HepG2 (cell line): ENCODE measurements at regions not wholly inside any gene's neighbourhood (a gene's known extent, or its start where the extent isn't known, plus 50 kb on each side); places are given as distances from the start of the nearest gene placed in this dataset.

Experiments used
- CEBPG ChIP-seq: IDR thresholded peaks from 2 replicates; pipeline ENCODE4 v1.6.1; 2016
- HNRNPL ChIP-seq: fragments of 200-400 bp; formaldehyde crosslinking; IDR thresholded peaks from 2 replicates; pipeline ENCODE4 v1.6.1; 2017; ENCODE audit warnings: mild to moderate bottlenecking, low read depth, low read length
- MEIS2 ChIP-seq: sonication (generic); formaldehyde crosslinking; IDR thresholded peaks from 2 replicates; pipeline ENCODE4 v1.9.0; 2021; ENCODE audit warnings: mild to moderate bottlenecking, missing genetic modification reagents
- POGZ ChIP-seq: sonication (generic); formaldehyde crosslinking; IDR thresholded peaks from 2 replicates; pipeline ENCODE4 v1.4.0; 2020; ENCODE audit warnings: mild to moderate bottlenecking, missing genetic modification reagents
- SALL1 ChIP-seq: sonication (generic); formaldehyde crosslinking; IDR thresholded peaks from 2 replicates; pipeline ENCODE4 v1.8.0; 2022; ENCODE audit warnings: mild to moderate bottlenecking, missing genetic modification reagents
- SALL2 ChIP-seq: sonication (generic); formaldehyde crosslinking; IDR thresholded peaks from 2 replicates; pipeline ENCODE4 v1.8.1; 2023; ENCODE audit warnings: mild to moderate bottlenecking, missing genetic modification reagents, inconsistent platforms
- SOX5 ChIP-seq: IDR thresholded peaks from 2 replicates; pipeline ENCODE4 v1.6.1; 2016; ENCODE audit warnings: borderline replicate concordance
- SOX6 ChIP-seq, 2 experiments: fragments of 450-650 bp in 1 of 2; sonication (generic) in 1 of 2; formaldehyde crosslinking in 1 of 2; IDR thresholded peaks; 2 replicates each; pipeline versions ENCODE4 v1.4.0 to v1.6.1; 2017 to 2020; ENCODE audit warnings: antibody characterized with exemption in 1 of 2, mild to moderate bottlenecking in 1 of 2, missing genetic modification reagents in 1 of 2
- TAF1 ChIP-seq: sonication (generic); formaldehyde crosslinking; IDR thresholded peaks from 2 replicates; pipeline ENCODE4 v1.4.0; 2020; ENCODE audit warnings: missing genetic modification reagents
- YEATS4 ChIP-seq: sonication (generic); formaldehyde crosslinking; IDR thresholded peaks from 2 replicates; pipeline ENCODE4 v1.4.0; 2020; ENCODE audit warnings: missing genetic modification reagents, borderline replicate concordance
- ZMYM4 ChIP-seq: sonication (generic); formaldehyde crosslinking; IDR thresholded peaks from 2 replicates; pipeline ENCODE4 v1.8.1; 2023; ENCODE audit warnings: mild to moderate bottlenecking, missing genetic modification reagents
- ZNF124 ChIP-seq: sonication (generic); formaldehyde crosslinking; IDR thresholded peaks from 2 replicates; pipeline ENCODE4 v1.4.0; 2020; ENCODE audit warnings: missing genetic modification reagents
- ZNF737 ChIP-seq: sonication (generic); formaldehyde crosslinking; IDR thresholded peaks from 2 replicates; pipeline ENCODE4 v1.5.0; 2020; ENCODE audit warnings: missing genetic modification reagents, mild to moderate bottlenecking, borderline replicate concordance
- TF ChIP-seq, protein P1 (sequence below): sonication (generic); formaldehyde crosslinking; conservative IDR thresholded peaks from 2 replicates; pipeline ENCODE4 v1.4.0; 2020; ENCODE audit warnings: missing genetic modification reagents
- TF ChIP-seq, protein P2 (sequence below): sonication (generic); formaldehyde crosslinking; IDR thresholded peaks from 2 replicates; pipeline ENCODE4 v1.4.0; 2020; ENCODE audit warnings: missing genetic modification reagents
- TF ChIP-seq, protein P3 (sequence below): sonication (generic); formaldehyde crosslinking; IDR thresholded peaks from 2 replicates; pipeline ENCODE4 v1.8.0; 2022; ENCODE audit warnings: mild to moderate bottlenecking, missing genetic modification reagents, moderate library complexity
- TF ChIP-seq, protein P4 (sequence below): IDR thresholded peaks from 2 replicates; pipeline ENCODE4 v1.4.0; 2020; ENCODE audit warnings: mild to moderate bottlenecking, missing genetic modification reagents
- TF ChIP-seq, protein P5 (sequence below): IDR thresholded peaks from 2 replicates; pipeline ENCODE4 v1.6.1; 2016; ENCODE audit warnings: low read depth

DNA sequence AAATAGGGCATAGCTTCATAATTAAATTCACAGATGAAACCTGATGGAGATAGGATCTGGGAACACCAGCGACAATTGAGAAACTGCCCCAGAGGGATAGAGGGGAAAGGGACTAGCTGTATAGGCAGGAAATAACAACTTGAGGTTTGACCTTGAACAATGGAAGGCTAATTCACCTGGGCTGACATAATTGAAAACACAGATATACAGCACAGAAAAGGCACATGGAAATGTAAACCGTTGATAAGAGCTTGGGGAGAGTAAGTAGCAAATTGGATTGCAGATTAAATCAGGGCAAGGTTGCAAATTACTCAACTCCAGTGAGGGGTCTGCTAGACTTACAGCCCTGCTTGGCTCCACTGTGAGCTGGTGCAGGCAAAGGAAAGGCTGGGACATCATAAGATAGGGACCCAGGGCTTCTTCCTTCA is 246.7 kb downstream of the DLEU7 start (continued):
- no peak for TF ChIP-seq ZNF124
- no peak for TF ChIP-seq HNRNPL
- TF ChIP-seq, protein P1, sequence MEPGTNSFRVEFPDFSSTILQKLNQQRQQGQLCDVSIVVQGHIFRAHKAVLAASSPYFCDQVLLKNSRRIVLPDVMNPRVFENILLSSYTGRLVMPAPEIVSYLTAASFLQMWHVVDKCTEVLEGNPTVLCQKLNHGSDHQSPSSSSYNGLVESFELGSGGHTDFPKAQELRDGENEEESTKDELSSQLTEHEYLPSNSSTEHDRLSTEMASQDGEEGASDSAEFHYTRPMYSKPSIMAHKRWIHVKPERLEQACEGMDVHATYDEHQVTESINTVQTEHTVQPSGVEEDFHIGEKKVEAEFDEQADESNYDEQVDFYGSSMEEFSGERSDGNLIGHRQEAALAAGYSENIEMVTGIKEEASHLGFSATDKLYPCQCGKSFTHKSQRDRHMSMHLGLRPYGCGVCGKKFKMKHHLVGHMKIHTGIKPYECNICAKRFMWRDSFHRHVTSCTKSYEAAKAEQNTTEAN (CRISPR knock-in tag) = 0 out of 2 replicates have a peak, but pooled peaks have one; percentile 27
- no peak for TF ChIP-seq MEIS2 (CRISPR knock-in tag)
- TF ChIP-seq YEATS4 (CRISPR knock-in tag) = peak; percentile 29; the same call in 1 of the 2 replicates
- no peak for TF ChIP-seq TAF1 (CRISPR knock-in tag)
- TF ChIP-seq SALL2 (CRISPR knock-in tag) = no peak
- no peak for TF ChIP-seq SOX6 (IDR thresholded peaks at IDR 0.05)
- peak; percentile 53 for TF ChIP-seq SOX6 (CRISPR knock-in tag; IDR thresholded peaks at IDR 0.05)
- no peak for TF ChIP-seq ZNF737 (CRISPR knock-in tag)
- TF ChIP-seq, protein P2, sequence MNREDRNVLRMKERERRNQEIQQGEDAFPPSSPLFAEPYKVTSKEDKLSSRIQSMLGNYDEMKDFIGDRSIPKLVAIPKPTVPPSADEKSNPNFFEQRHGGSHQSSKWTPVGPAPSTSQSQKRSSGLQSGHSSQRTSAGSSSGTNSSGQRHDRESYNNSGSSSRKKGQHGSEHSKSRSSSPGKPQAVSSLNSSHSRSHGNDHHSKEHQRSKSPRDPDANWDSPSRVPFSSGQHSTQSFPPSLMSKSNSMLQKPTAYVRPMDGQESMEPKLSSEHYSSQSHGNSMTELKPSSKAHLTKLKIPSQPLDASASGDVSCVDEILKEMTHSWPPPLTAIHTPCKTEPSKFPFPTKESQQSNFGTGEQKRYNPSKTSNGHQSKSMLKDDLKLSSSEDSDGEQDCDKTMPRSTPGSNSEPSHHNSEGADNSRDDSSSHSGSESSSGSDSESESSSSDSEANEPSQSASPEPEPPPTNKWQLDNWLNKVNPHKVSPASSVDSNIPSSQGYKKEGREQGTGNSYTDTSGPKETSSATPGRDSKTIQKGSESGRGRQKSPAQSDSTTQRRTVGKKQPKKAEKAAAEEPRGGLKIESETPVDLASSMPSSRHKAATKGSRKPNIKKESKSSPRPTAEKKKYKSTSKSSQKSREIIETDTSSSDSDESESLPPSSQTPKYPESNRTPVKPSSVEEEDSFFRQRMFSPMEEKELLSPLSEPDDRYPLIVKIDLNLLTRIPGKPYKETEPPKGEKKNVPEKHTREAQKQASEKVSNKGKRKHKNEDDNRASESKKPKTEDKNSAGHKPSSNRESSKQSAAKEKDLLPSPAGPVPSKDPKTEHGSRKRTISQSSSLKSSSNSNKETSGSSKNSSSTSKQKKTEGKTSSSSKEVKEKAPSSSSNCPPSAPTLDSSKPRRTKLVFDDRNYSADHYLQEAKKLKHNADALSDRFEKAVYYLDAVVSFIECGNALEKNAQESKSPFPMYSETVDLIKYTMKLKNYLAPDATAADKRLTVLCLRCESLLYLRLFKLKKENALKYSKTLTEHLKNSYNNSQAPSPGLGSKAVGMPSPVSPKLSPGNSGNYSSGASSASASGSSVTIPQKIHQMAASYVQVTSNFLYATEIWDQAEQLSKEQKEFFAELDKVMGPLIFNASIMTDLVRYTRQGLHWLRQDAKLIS (CRISPR knock-in tag) = no peak
- TF ChIP-seq ZMYM4 (CRISPR knock-in tag) = peak; percentile 29; the same call in 1 of the 2 replicates
- TF ChIP-seq, protein P3, sequence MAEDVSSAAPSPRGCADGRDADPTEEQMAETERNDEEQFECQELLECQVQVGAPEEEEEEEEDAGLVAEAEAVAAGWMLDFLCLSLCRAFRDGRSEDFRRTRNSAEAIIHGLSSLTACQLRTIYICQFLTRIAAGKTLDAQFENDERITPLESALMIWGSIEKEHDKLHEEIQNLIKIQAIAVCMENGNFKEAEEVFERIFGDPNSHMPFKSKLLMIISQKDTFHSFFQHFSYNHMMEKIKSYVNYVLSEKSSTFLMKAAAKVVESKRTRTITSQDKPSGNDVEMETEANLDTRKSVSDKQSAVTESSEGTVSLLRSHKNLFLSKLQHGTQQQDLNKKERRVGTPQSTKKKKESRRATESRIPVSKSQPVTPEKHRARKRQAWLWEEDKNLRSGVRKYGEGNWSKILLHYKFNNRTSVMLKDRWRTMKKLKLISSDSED (CRISPR knock-in tag) = no peak
- TF ChIP-seq, protein P4, sequence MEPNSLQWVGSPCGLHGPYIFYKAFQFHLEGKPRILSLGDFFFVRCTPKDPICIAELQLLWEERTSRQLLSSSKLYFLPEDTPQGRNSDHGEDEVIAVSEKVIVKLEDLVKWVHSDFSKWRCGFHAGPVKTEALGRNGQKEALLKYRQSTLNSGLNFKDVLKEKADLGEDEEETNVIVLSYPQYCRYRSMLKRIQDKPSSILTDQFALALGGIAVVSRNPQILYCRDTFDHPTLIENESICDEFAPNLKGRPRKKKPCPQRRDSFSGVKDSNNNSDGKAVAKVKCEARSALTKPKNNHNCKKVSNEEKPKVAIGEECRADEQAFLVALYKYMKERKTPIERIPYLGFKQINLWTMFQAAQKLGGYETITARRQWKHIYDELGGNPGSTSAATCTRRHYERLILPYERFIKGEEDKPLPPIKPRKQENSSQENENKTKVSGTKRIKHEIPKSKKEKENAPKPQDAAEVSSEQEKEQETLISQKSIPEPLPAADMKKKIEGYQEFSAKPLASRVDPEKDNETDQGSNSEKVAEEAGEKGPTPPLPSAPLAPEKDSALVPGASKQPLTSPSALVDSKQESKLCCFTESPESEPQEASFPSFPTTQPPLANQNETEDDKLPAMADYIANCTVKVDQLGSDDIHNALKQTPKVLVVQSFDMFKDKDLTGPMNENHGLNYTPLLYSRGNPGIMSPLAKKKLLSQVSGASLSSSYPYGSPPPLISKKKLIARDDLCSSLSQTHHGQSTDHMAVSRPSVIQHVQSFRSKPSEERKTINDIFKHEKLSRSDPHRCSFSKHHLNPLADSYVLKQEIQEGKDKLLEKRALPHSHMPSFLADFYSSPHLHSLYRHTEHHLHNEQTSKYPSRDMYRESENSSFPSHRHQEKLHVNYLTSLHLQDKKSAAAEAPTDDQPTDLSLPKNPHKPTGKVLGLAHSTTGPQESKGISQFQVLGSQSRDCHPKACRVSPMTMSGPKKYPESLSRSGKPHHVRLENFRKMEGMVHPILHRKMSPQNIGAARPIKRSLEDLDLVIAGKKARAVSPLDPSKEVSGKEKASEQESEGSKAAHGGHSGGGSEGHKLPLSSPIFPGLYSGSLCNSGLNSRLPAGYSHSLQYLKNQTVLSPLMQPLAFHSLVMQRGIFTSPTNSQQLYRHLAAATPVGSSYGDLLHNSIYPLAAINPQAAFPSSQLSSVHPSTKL (CRISPR knock-in tag) = peak; percentile 35; the same call in 1 of the 2 replicates
- TF ChIP-seq SOX5 = peak; percentile 56; the same call in 1 of the 2 replicates
- TF ChIP-seq, protein P5, sequence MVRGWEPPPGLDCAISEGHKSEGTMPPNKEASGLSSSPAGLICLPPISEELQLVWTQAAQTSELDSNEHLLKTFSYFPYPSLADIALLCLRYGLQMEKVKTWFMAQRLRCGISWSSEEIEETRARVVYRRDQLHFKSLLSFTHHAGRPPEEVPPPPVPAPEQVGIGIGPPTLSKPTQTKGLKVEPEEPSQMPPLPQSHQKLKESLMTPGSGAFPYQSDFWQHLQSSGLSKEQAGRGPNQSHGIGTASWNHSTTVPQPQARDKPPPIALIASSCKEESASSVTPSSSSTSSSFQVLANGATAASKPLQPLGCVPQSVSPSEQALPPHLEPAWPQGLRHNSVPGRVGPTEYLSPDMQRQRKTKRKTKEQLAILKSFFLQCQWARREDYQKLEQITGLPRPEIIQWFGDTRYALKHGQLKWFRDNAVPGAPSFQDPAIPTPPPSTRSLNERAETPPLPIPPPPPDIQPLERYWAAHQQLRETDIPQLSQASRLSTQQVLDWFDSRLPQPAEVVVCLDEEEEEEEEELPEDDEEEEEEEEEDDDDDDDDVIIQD (CRISPR knock-in tag) = peak; percentile 79; the same call in 1 of the 2 replicates
- no peak; the same call in 1 of the 2 replicates for TF ChIP-seq SALL1
- TF ChIP-seq POGZ (CRISPR knock-in tag) = peak; percentile 62; the same call in 1 of the 2 replicates
- 0 out of 2 replicates have a peak, but pooled peaks have one; percentile 24 for TF ChIP-seq CEBPG (CRISPR knock-in tag)
